H1 (cell line): ENCODE measurements at regions not wholly inside any gene's neighbourhood (a gene's known extent, or its start where the extent isn't known, plus 50 kb on each side); places are given as distances from the start of the nearest gene placed in this dataset.

Source experiments
- ATF2 ChIP-seq: IDR thresholded peaks from 2 replicates; pipeline ENCODE4 v1.6.1; 2012; ENCODE audit warnings: low read length, inconsistent platforms
- CREB1 ChIP-seq: IDR thresholded peaks from 2 replicates; pipeline ENCODE4 v1.6.1; 2012; ENCODE audit warnings: inconsistent platforms
- CTBP2 ChIP-seq: IDR thresholded peaks from 2 replicates; pipeline ENCODE4 v1.7.0; 2011; ENCODE audit warnings: borderline replicate concordance, mild to moderate bottlenecking, moderate library complexity, mixed read lengths, low read length; ENCODE audit not compliant: insufficient read depth, insufficient read length
- MAX ChIP-seq: IDR thresholded peaks from 2 replicates; pipeline ENCODE4 v1.6.1; 2012; ENCODE audit warnings: inconsistent platforms
- POLR2AphosphoS5 ChIP-seq: IDR thresholded peaks from 2 replicates; pipeline ENCODE4 v1.6.1; 2011; ENCODE audit warnings: low read depth, low read length
- RAD21 ChIP-seq, 2 experiments: IDR thresholded peaks in 1 of 2; conservative IDR thresholded peaks in 1 of 2; 2 replicates each; pipeline ENCODE4 v1.6.1; 2011; ENCODE audit warnings: low read depth in 2 of 2, low read length in 2 of 2, improper control_type of control experiment in 1 of 2, inconsistent platforms in 1 of 2, mild to moderate bottlenecking in 1 of 2, moderate library complexity in 1 of 2

GRCh38 chr10:30155401-30155800 is 96.0 kb upstream of the JCAD start (continued):
- TF ChIP-seq ATF2: no peak
- no peak for TF ChIP-seq POLR2AphosphoS5
- no peak for TF ChIP-seq CREB1
- TF ChIP-seq CTBP2: no peak
- TF ChIP-seq RAD21 (IDR thresholded peaks at IDR 0.05 in 1 of 2, conservative IDR thresholded peaks at IDR 0.05 in 1 of 2; ENCODE audit: low read depth in 2 of 2, low read length in 2 of 2): no peak
- no peak for TF ChIP-seq MAX
- TF ChIP-seq, all 59 proteins: peak for 0
